T-helper 2 cell treated with Interferon-gamma antibody and Interleukin-4, amounts not matched to agents 100 ng/mL and 5 ng/mL, for 36 hours (primary cell): ENCODE measurements at regions not wholly inside any gene's neighbourhood (a gene's known extent, or its start where the extent isn't known, plus 50 kb on each side); places are given as distances from the start of the nearest gene placed in this dataset.

Experiments used
- intact Hi-C: fragments of 100-400 bp; cut with micrococcal nuclease; formaldehyde crosslinking; loops from one replicate; pipeline ENCODE4 v1.15.1; 2023

- intact Hi-C loops = no loop called here
These were observed 397.9 kb downstream of the INHBA start for GRCh38 chr7:41305001-41305400.

DNA sequence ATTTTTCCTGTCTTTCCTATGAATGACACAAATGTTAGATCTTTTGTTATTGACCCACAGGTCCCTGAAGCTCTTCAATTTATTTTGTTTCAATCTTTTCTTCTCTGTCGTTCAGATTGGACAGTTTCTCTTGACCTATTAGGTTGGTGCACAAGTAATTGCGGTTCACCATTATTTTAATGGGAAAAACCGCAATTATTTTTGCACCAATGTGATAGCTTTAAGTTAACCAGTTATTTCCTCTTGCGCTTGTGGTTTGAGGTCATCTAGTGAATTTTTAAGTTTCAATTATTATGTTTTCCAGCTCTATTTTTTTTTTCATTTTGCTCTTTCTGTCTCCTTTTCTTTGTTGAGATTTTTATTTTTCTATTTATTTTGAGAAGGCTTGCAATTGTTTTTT is 399.2 kb downstream of the INHBA start:
- intact Hi-C loops = no loop called here

DNA sequence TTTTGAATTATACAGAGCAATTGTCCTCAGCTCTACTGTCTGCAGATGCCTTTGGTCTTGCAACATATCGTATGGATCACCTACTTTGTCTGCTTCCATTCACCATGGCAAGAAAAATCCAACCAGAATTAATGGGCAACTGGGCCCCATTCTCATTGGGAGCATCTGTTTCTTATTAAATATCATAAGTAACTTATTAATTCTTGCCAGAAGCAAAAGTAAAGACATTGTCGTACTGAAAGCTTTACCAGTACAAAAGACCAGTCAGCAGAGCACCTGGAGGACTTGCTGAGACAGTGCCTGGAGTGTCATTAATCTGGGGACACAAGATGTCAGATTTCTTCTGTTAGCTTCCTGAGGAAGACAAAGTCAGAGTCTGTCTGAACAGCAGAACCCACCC is 404.5 kb downstream of the INHBA start:
- intact Hi-C loops = no loop called here

GRCh38 chr7:41297166-41297565 is 405.7 kb downstream of the INHBA start:
- intact Hi-C loops = no loop called here

GRCh38 chr7:41295455-41295815 is 407.5 kb downstream of the INHBA start:
- intact Hi-C loops = no loop called here

GRCh38 chr7:41294556-41295454 is 408.1 kb downstream of the INHBA start:
- intact Hi-C loops = no loop called here

DNA sequence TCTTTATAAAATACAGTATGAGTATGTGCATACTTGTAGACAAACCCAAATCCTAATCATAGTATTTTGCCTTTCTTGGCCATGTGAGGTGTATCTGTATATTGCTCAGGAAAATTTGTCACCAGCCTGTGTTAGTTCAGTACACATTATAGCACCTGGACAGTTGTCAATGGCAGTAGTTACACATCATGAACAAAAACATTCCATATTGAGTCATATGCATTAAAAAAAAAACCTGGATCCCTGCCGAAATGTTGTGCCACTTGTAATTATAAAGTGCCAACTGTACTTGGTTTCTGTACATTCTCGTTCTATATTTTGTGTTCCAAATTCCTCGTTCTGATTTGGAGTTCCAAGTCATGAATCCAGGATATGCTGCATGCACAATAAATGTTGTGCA is 410.4 kb downstream of the INHBA start:
- intact Hi-C loops = no loop called here

GRCh38 chr7:41287559-41288335 is 415.1 kb downstream of the INHBA start:
- intact Hi-C loops = no loop called here

DNA sequence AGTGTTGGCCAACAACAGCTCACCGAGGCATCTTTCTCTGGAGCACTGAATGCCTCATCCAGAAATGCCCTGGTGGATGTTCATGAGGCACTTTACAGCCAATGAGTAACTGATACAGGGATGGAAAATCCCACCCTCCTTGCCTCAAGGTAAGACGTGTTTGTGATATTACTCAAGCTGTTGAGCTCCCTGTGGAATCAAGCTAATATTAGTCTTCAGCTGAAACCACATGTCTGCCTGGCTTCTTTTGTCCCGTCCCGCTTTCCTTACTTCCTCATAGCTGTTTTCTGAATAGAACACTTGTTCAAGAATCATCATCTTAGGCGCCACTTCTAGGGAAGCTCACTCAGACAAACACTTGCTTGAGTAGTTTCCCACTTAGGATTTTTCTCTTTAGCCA is 422.4 kb downstream of the INHBA start:
- intact Hi-C loops = no loop called here

GRCh38 chr7:41277561-41277960 is 425.3 kb downstream of the INHBA start:
- intact Hi-C loops = no loop called here

DNA sequence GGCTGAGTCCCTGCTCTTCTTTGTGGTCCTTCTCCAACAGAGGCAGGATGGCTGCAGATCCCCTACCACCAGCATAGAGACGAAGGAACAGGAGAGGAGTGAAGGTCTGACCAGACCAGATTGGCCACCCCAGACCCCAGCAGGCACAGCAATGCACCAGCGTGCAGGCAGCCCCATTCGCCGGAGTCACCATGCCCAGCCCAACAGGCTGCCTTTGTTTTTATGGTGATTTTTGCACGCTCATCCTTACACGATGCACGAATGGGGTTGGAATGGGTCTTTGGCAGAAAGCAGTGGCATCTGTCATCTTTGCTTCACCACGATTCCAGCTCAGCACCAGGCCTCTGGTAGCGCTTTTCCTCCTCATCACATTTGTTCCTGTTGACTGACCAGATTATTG is 427.6 kb downstream of the INHBA start:
- intact Hi-C loops = no loop called here

- intact Hi-C loops = no loop called here
These were observed 428.7 kb downstream of the INHBA start for GRCh38 chr7:41274179-41274578.

DNA sequence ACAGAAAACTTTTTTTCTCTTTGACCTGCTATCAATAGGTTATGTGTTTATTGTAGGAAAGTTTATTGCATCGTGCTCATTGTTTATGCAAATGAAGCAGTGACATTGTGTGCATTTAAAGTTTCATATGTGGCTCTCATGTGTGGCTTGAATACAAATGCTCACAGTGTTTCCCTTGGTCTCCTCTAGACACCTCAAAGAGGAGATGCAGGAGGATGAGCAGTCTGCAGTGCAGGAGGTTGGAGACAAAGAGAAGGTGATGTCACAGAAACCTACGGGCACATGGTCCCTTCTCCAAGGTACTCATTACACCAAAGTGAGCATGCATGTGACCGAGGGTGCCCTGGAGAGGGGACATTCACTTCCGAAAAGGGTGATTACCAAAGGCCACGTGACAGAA is 430.2 kb downstream of the INHBA start:
- intact Hi-C loops = no loop called here

- intact Hi-C loops = no loop called here
These were observed 434.0 kb downstream of the INHBA start for GRCh38 chr7:41268878-41269277.

GRCh38 chr7:41261080-41261479 is 441.8 kb downstream of the INHBA start:
- intact Hi-C loops = no loop called here

DNA sequence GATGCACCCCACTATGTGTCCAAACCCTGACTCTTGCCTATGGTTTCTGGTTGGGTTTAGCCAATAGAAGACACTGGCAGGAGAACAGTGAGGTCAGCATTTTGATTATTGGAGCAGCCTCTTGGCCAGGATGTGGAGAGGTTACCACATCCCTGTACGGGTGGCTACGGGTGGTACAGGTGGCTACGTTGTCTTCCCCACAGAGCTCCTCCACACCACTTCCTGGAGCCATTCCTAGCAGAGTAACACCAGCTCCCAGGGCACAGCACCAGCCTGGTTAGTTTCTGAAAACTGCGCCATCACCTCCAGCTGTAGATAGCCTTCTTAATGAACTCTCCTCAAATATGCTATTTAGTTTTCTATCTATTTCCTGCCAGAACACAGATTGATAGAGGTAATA is 445.2 kb downstream of the INHBA start:
- intact Hi-C loops = no loop called here

GRCh38 chr7:41256186-41256945 is 446.5 kb downstream of the INHBA start:
- intact Hi-C loops = no loop called here

DNA sequence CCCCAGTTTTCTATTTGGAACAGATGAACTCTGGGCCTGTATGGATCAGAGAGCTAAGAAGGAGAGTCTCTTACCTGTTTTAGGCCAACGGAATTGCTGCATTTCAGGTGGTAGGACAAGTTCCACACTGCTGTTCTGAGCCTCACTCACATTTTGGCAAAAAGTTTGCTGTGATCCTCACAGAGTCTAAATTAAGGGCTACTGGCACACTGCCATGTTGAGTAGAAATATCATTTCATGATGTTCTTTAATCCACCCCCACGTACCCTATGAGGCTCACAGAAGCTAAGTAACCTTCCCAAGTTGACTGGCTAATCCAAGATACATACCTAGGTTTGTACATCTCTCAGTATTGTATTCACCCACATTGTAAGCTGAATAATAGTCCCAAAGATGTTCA is 447.2 kb downstream of the INHBA start:
- intact Hi-C loops = no loop called here

- intact Hi-C loops = no loop called here
These were observed 447.8 kb downstream of the INHBA start for GRCh38 chr7:41255113-41255512.

GRCh38 chr7:41252957-41253356 is 449.9 kb downstream of the INHBA start:
- intact Hi-C loops = no loop called here

DNA sequence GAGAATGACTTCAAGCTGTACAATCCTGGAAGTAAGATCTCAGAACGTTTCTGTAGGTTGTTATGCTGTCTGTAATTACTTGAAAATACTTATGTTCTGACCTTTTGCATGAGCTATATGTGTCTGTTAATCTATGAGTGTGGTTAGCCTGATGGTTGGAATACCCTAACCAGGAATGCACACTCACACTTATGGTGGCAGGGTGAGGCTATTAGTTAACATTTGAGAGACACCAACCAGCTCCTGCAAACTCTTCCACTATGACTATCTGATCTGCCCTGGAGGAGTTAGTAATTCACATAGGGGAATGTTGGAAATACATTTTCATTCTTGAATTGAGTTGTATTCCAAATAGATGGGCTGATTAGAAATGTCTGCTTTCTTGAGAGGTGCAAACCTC is 450.3 kb downstream of the INHBA start:
- intact Hi-C loops = no loop called here
